Mucosa of rectum (tissue), 2 donors: ENCODE measurements at regions not wholly inside any gene's neighbourhood (a gene's known extent, or its start where the extent isn't known, plus 50 kb on each side); places are given as distances from the start of the nearest gene placed in this dataset.

Source experiments
- H3K27ac ChIP-seq, 2 donors: one replicate each; pipeline ENCODE4 v1.7.0; 2013; ENCODE audit warnings: inconsistent platforms in 2 of 2, low read depth in 2 of 2, low read length in 2 of 2
- H3K27me3 ChIP-seq, 2 donors: one replicate each; pipeline ENCODE4 v1.7.0; 2013; ENCODE audit warnings: low read length in 2 of 2; ENCODE audit not compliant: control insufficient read depth in 2 of 2, insufficient read depth in 2 of 2
- H3K36me3 ChIP-seq, 2 donors: one replicate each; pipeline ENCODE4 v1.7.0; 2013; ENCODE audit warnings: low read length in 2 of 2; ENCODE audit not compliant: control insufficient read depth in 2 of 2, insufficient read depth in 2 of 2
- H3K4me1 ChIP-seq, 2 donors: one replicate each; pipeline ENCODE4 v1.7.0; 2013; ENCODE audit warnings: low read length in 2 of 2, mild to moderate bottlenecking in 1 of 2; ENCODE audit not compliant: control insufficient read depth in 2 of 2, insufficient read depth in 2 of 2
- H3K4me3 ChIP-seq, 2 donors: one replicate each; pipeline ENCODE4 v1.7.0; 2013; ENCODE audit warnings: low read length in 2 of 2
- H3K9ac ChIP-seq, 2 donors: one replicate each; pipeline ENCODE4 v1.7.0; 2013; ENCODE audit warnings: low read length in 2 of 2, low read depth in 1 of 2, mild to moderate bottlenecking in 1 of 2
- H3K9me3 ChIP-seq, 2 donors: one replicate each; pipeline ENCODE4 v1.7.0; 2013; ENCODE audit warnings: low read length in 2 of 2; ENCODE audit not compliant: control insufficient read depth in 2 of 2
- donor health status: healthy.
- donor health status: Normal muscosa, but diverticular disease.

DNA sequence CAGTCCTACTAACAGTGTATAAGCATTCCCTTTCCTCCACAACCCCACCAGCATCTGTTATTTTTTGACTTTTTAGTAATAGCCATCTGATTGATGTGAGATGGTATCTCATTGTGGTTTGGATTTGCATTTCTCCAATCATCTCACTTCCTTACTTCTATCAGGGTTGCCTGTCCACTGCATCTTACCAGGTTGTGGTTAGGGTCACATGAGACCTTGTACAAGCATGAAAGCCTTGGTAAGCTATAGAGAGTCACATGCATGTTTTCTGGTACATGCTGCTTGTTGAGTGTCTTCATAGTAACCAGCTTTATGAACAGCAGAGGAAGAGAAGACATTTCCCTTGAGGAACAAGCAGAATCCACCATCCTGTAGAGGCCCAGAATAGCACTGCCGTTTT is 102.9 kb upstream of the PAX6 start:
- Histone ChIP-seq H3K36me3 (no peaks in the 10 kb centered on the region), H3K27me3 (peaks cover 0 to 3% of the 10 kb centered on the region in 2 donors)

GRCh38 chr11:31912808-31913207 is 101.7 kb upstream of the PAX6 start:
- H3K9me3 ChIP-seq, result no peaks in the 10 kb centered on the region
- peaks cover 0 to 3% of the 10 kb centered on the region in 2 donors for H3K27me3 ChIP-seq
- no peak overlapping the region for H3K4me3 ChIP-seq
- H3K27ac ChIP-seq, result no peak overlapping the region
- H3K36me3 ChIP-seq, result no peaks in the 10 kb centered on the region
- no peaks in the 10 kb centered on the region for H3K4me1 ChIP-seq
- no peak overlapping the region for H3K9ac ChIP-seq

More for the DNA sequence above, 102.9 kb upstream of the PAX6 start:
- no peak overlapping the region for H3K4me3 ChIP-seq
- H3K4me1 ChIP-seq, result no peaks in the 10 kb centered on the region
- H3K9ac ChIP-seq, result no peak overlapping the region
- no peak overlapping the region for H3K27ac ChIP-seq
- H3K9me3 ChIP-seq, result no peaks in the 10 kb centered on the region

DNA sequence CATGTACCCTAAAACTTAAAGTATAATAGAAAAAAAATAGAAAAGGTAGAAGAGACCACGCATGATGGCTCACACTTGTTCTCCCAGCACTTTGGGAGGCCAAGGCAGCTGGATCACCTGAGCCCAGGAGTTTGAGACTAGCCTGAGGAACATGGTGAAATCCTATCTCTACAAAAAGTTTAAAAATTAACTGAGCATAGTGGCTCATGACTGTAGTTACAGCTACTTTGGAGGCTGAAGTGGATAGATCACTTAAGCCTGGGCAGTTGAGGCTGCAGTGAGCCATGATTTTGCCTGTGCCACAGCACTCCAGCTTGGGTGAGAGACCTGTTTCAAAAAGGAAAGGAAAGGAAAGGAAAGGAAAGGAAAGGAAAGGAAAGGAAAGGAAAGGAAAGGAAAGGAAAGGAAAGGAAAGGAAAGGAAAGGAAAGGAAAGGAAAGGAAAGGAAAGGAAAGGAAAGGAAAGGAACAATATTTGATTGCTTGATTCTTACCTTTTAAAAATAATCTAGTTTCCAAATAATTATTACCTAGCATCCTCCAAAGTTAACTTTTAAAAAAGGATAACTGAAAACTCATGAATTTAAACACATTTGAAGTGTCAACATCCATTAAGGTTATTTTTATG is 99.9 kb upstream of the PAX6 start:
- no peak overlapping the region for H3K27ac ChIP-seq
- H3K36me3 ChIP-seq, result no peaks in the 10 kb centered on the region
- H3K4me1 ChIP-seq, result no peaks in the 10 kb centered on the region
- no peaks in the 10 kb centered on the region for H3K9me3 ChIP-seq
- H3K27me3 ChIP-seq, result no peaks in the 10 kb centered on the region
- H3K9ac ChIP-seq, result no peak overlapping the region
- H3K4me3 ChIP-seq, result no peak overlapping the region

GRCh38 chr11:31903225-31904074 is 92.3 kb upstream of the PAX6 start:
- no peak overlapping the region for H3K27ac ChIP-seq

DNA sequence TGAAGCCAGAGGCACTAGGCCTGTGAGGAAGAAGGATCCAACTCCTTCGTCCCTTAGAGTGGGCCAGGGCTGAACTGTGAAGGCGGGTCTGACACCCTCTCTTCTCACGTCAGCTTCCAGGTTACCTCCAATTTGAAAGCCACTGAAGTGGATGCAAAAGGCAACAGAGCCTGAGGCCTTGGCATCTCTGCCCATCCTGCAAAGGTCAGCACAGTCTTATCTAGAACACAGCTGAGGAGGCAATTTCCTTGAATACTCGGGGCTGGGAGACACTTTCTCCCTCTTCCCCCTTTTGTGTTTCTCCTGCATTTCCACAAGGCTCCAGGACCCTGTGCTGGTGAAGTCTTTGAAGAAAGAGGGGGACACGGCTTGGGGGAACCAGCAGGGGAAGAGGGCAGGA is 91.6 kb upstream of the PAX6 start:
- Histone ChIP-seq H3K4me3 (no peak overlapping the region), H3K4me1 (no peaks in the 10 kb centered on the region), H3K9ac (no peak overlapping the region), H3K9me3 (no peaks in the 10 kb centered on the region), H3K27me3 (no peaks in the 10 kb centered on the region), H3K27ac (no peak overlapping the region), H3K36me3 (no peaks in the 10 kb centered on the region)

More at GRCh38 chr11:31903225-31904074, 92.3 kb upstream of the PAX6 start:
- Histone ChIP-seq H3K4me1 (no peaks in the 10 kb centered on the region), H3K36me3 (no peaks in the 10 kb centered on the region), H3K27me3 (no peaks in the 10 kb centered on the region), H3K4me3 (no peak overlapping the region), H3K9me3 (no peaks in the 10 kb centered on the region), H3K9ac (no peak overlapping the region)

GRCh38 chr11:31895926-31896325 is 84.8 kb upstream of the PAX6 start:
- Histone ChIP-seq H3K9me3 (no peaks in the 10 kb centered on the region), H3K9ac (no peak overlapping the region), H3K4me3 (no peak overlapping the region), H3K27me3 (no peaks in the 10 kb centered on the region), H3K4me1 (no peaks in the 10 kb centered on the region), H3K36me3 (no peaks in the 10 kb centered on the region), H3K27ac (no peak overlapping the region)

GRCh38 chr11:31887180-31887579 is 76.1 kb upstream of the PAX6 start:
- Histone ChIP-seq H3K27me3 (no peaks in the 10 kb centered on the region), H3K9ac (no peak overlapping the region), H3K4me1 (no peaks in the 10 kb centered on the region), H3K9me3 (no peaks in the 10 kb centered on the region), H3K4me3 (no peak overlapping the region), H3K27ac (no peak overlapping the region), H3K36me3 (no peaks in the 10 kb centered on the region)

DNA sequence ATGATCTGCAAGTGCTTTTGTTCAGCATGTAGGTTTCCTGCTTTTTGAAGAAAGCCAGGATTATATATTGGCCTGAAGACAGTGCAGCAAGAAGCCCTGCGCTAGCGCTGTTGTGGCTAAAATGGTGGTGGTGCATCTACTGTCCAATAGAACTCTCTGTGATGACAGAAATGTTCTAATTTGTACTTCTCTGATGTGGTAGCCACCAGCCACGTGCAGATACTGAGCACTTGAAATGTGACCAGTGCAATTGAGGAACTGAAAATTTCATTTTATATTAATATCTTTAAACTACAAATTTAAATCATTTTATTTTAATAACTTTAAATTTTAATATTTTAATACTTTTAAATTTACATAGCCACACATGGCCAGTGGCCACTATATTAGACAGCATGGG is 73.0 kb upstream of the PAX6 start:
- H3K36me3 ChIP-seq, result no peaks in the 10 kb centered on the region
- no peak overlapping the region for H3K4me3 ChIP-seq
- H3K27me3 ChIP-seq, result no peaks in the 10 kb centered on the region
- no peaks in the 10 kb centered on the region for H3K9me3 ChIP-seq
- no peaks in the 10 kb centered on the region for H3K4me1 ChIP-seq
- no peak overlapping the region for H3K27ac ChIP-seq
- no peak overlapping the region for H3K9ac ChIP-seq

GRCh38 chr11:31883435-31883834 is 72.3 kb upstream of the PAX6 start:
- Histone ChIP-seq H3K9ac (no peak overlapping the region), H3K4me3 (no peak overlapping the region), H3K36me3 (no peaks in the 10 kb centered on the region), H3K4me1 (no peaks in the 10 kb centered on the region), H3K27ac (no peak overlapping the region), H3K27me3 (no peaks in the 10 kb centered on the region), H3K9me3 (no peaks in the 10 kb centered on the region)

GRCh38 chr11:31882951-31883392 is 71.8 kb upstream of the PAX6 start:
- no peaks in the 10 kb centered on the region for H3K4me1 ChIP-seq
- no peaks in the 10 kb centered on the region for H3K36me3 ChIP-seq
- no peak overlapping the region for H3K4me3 ChIP-seq
- H3K9me3 ChIP-seq, result no peaks in the 10 kb centered on the region
- H3K27ac ChIP-seq, result no peak overlapping the region
- H3K27me3 ChIP-seq, result no peaks in the 10 kb centered on the region
- H3K9ac ChIP-seq, result no peak overlapping the region
